H9 (cell line): ENCODE measurements at regions not wholly inside any gene's neighbourhood (a gene's known extent, or its start where the extent isn't known, plus 50 kb on each side); places are given as distances from the start of the nearest gene placed in this dataset.

Experiments used
- DNase-seq: peaks from one replicate; pipeline ENCODE4 v3.0.0-alpha.2; 2017
- H2AFZ ChIP-seq: one replicate; pipeline ENCODE4 v1.6.1; 2013; ENCODE audit warnings: mild to moderate bottlenecking, low read length, control low read depth, moderate library complexity
- H2AK5ac ChIP-seq: 2 replicates; pipeline ENCODE4 v1.6.1; 2013; ENCODE audit warnings: low read length, control low read depth, mixed read lengths; ENCODE audit not compliant: insufficient read length
- H2BK120ac ChIP-seq: one replicate; pipeline ENCODE4 v1.6.1; 2013; ENCODE audit warnings: low read depth, mild to moderate bottlenecking, low read length, control low read depth, inconsistent platforms; ENCODE audit not compliant: poor library complexity, severe bottlenecking
- H2BK12ac ChIP-seq: 2 replicates; pipeline ENCODE4 v1.6.1; 2013; ENCODE audit warnings: low read length, control low read depth, mixed read lengths, low read depth; ENCODE audit not compliant: insufficient read length
- H2BK15ac ChIP-seq: 2 replicates; pipeline ENCODE4 v1.6.1; 2013; ENCODE audit warnings: low read depth, low read length, control low read depth
- H2BK20ac ChIP-seq: one replicate; pipeline ENCODE4 v1.6.1; 2013; ENCODE audit warnings: low read depth, mild to moderate bottlenecking, low read length, control low read depth, inconsistent platforms; ENCODE audit not compliant: poor library complexity, severe bottlenecking
- H2BK5ac ChIP-seq: 2 replicates; pipeline ENCODE4 v1.6.1; 2013; ENCODE audit warnings: low read length, control low read depth, mixed read lengths; ENCODE audit not compliant: insufficient read length
- H3K14ac ChIP-seq: 2 replicates; pipeline ENCODE4 v1.6.1; 2013; ENCODE audit warnings: low read length, control low read depth; ENCODE audit not compliant: insufficient read depth
- H3K18ac ChIP-seq: 2 replicates; pipeline ENCODE4 v1.6.1; 2013; ENCODE audit warnings: low read depth, mild to moderate bottlenecking, mixed read lengths, low read length, control low read depth; ENCODE audit not compliant: insufficient read length
- H3K23ac ChIP-seq: 2 replicates; pipeline ENCODE4 v1.6.1; 2013; ENCODE audit warnings: low read length, control low read depth, mixed read lengths, low read depth; ENCODE audit not compliant: insufficient read length
- H3K23me2 ChIP-seq: 2 replicates; pipeline ENCODE4 v1.6.1; 2013; ENCODE audit warnings: low read depth, mild to moderate bottlenecking, mixed read lengths, low read length, control low read depth; ENCODE audit not compliant: insufficient read length, poor library complexity, severe bottlenecking
- H3K27ac ChIP-seq: 2 replicates; pipeline ENCODE4 v1.5.1; 2013; ENCODE audit warnings: low read length, control low read depth, mixed read lengths, low read depth; ENCODE audit not compliant: insufficient read length
- H3K27me3 ChIP-seq: 2 replicates; pipeline ENCODE4 v1.6.1; 2013; ENCODE audit warnings: low read length, control low read depth, inconsistent platforms; ENCODE audit not compliant: insufficient read depth
- H3K4ac ChIP-seq: 2 replicates; pipeline ENCODE4 v1.6.1; 2013; ENCODE audit warnings: low read depth, mild to moderate bottlenecking, control low read depth, inconsistent platforms, low read length, moderate library complexity
- H3K4me1 ChIP-seq: 2 replicates; pipeline ENCODE4 v1.6.1; 2013; ENCODE audit warnings: low read length, control low read depth, inconsistent platforms; ENCODE audit not compliant: insufficient read depth
- H3K4me2 ChIP-seq: 2 replicates; pipeline ENCODE4 v1.6.1; 2013; ENCODE audit warnings: low read length, control low read depth, mixed read lengths; ENCODE audit not compliant: insufficient read length, insufficient read depth
- H3K56ac ChIP-seq: 2 replicates; pipeline ENCODE4 v1.6.1; 2013; ENCODE audit warnings: low read depth, mild to moderate bottlenecking, mixed read lengths, low read length, control low read depth; ENCODE audit not compliant: insufficient read length
- H3K79me1 ChIP-seq: 2 replicates; pipeline ENCODE4 v1.6.1; 2013; ENCODE audit warnings: low read depth, mild to moderate bottlenecking, moderate library complexity, low read length, control low read depth, inconsistent platforms; ENCODE audit not compliant: insufficient read depth, poor library complexity, severe bottlenecking
- H3K79me2 ChIP-seq: 2 replicates; pipeline ENCODE4 v1.6.1; 2013; ENCODE audit warnings: low read length, control low read depth, inconsistent platforms; ENCODE audit not compliant: insufficient read depth
- H3K9ac ChIP-seq: 2 replicates; pipeline ENCODE4 v1.6.1; 2013; ENCODE audit warnings: low read length, control low read depth, mixed read lengths; ENCODE audit not compliant: insufficient read length; ENCODE audit errors: extremely low read depth
- H3K9me3 ChIP-seq: one replicate; pipeline ENCODE4 v1.6.1; 2013; ENCODE audit warnings: low read depth, low read length, inconsistent platforms; ENCODE audit not compliant: control insufficient read depth
- H3T11ph ChIP-seq: one replicate; pipeline ENCODE4 v1.6.1; 2013; ENCODE audit warnings: mild to moderate bottlenecking, low read length, control low read depth, inconsistent platforms
- H4K20me1 ChIP-seq: one replicate; pipeline ENCODE4 v1.6.1; 2013; ENCODE audit not compliant: control insufficient read depth, insufficient read length, insufficient read depth
- H4K5ac ChIP-seq: 2 replicates; pipeline ENCODE4 v1.6.1; 2013; ENCODE audit warnings: low read depth, mild to moderate bottlenecking, mixed read lengths, low read length, control low read depth; ENCODE audit not compliant: insufficient read length
- H4K8ac ChIP-seq: replicated peaks from 2 replicates; pipeline ENCODE4 v1.6.1; 2013; ENCODE audit warnings: low read length, control low read depth, mixed read lengths, low read depth; ENCODE audit not compliant: insufficient read length
- H4K91ac ChIP-seq: 2 replicates; pipeline ENCODE4 v1.6.1; 2013; ENCODE audit warnings: low read depth, mild to moderate bottlenecking, moderate library complexity, mixed read lengths, low read length, control low read depth; ENCODE audit not compliant: insufficient read length
- H3K27ac Mint-ChIP-seq, 3 experiments: 2 replicates in 2 of 3; 3 replicates in 1 of 3; pipeline ENCODE4 v1.8.0; 2020 to 2021; ENCODE audit warnings: mixed read lengths in 3 of 3, mild to moderate bottlenecking in 1 of 3, moderate library complexity in 1 of 3
- H3K27me3 Mint-ChIP-seq: 2 replicates; pipeline ENCODE4 v1.8.0; 2021; ENCODE audit warnings: low read depth, mild to moderate bottlenecking, moderate library complexity, mixed read lengths
- H3K36me3 Mint-ChIP-seq, 3 experiments: 2 replicates in 2 of 3; 3 replicates in 1 of 3; pipeline ENCODE4 v1.8.0; 2020 to 2021; ENCODE audit warnings: low read depth in 3 of 3, mixed read lengths in 3 of 3; ENCODE audit not compliant: insufficient read depth in 1 of 3
- H3K4me1 Mint-ChIP-seq, 2 experiments: 2 replicates each; pipeline ENCODE4 v1.8.0; 2020; ENCODE audit warnings: mixed read lengths in 2 of 2
- H3K4me3 Mint-ChIP-seq, 2 experiments: 2 replicates in 1 of 2; 3 replicates in 1 of 2; pipeline ENCODE4 v1.8.0; 2020 to 2021; ENCODE audit warnings: mild to moderate bottlenecking in 2 of 2, mixed read lengths in 2 of 2, moderate library complexity in 1 of 2
- H3K9me3 Mint-ChIP-seq, 2 experiments: 2 replicates in 1 of 2; 3 replicates in 1 of 2; pipeline ENCODE4 v1.8.0; 2020; ENCODE audit warnings: mild to moderate bottlenecking in 2 of 2, mixed read lengths in 2 of 2, moderate library complexity in 1 of 2
- CTCF ChIP-seq: fragments of 200-600 bp; sonication (generic); conservative IDR thresholded peaks from 3 replicates; pipeline ENCODE4 v1.8.0; 2021; ENCODE audit warnings: antibody characterized with exemption, mild to moderate bottlenecking
- WGBS: extraction: QIAGEN DNeasy Blood & Tissue Kit; methylation state at CpG from one replicate; pipeline ENCODE4 v1.1.7; 2013; ENCODE audit warnings: missing lambda C conversion rate, low lambda C conversion rate, mixed read lengths; ENCODE audit not compliant: insufficient read length; ENCODE audit errors: extremely low coverage; 5-methylcytosine and 5-hydroxymethylcytosine counted together

GRCh38 chr14:101458741-101459550, 102.3 kb upstream of the DIO3 start:
- no peaks in the 10 kb centered on the region for H3K36me3 Mint-ChIP-seq
- no peak overlapping the region for H3K27ac ChIP-seq

More at GRCh38 chr14:101458741-101459550, 102.3 kb upstream of the DIO3 start:
- no peak overlapping the region for H2AFZ ChIP-seq
- Mint-ChIP-seq H3K27me3 (peaks cover 68% of the 10 kb centered on the region), H3K27ac (no peak overlapping the region), H3K9me3 (no peaks in the 10 kb centered on the region; a peak in 1 of 5 replicates), H3K4me3 (peak overlapping the region; percentile 55 to 73; a peak in 4 of 5 replicates), H3K4me1 (peaks cover 16 to 21% of the 10 kb centered on the region in 2 experiments)
- peak; percentile 22; the same call in 1 of the 3 replicates for TF ChIP-seq CTCF
- H3K14ac ChIP-seq, result no peak overlapping the region; the same call in 1 of the 2 replicates
- DNase-seq, result peak; percentile 52
- no peak overlapping the region for H2BK12ac ChIP-seq
- H3K56ac ChIP-seq, result no peak overlapping the region
- no peaks in the 10 kb centered on the region for H3K79me1 ChIP-seq
- no peak overlapping the region for H3K9ac ChIP-seq
- H2BK15ac ChIP-seq, result no peak overlapping the region
- no peaks in the 10 kb centered on the region for H3K23me2 ChIP-seq
- H4K8ac ChIP-seq, result no peak overlapping the region
- no peak overlapping the region for H4K5ac ChIP-seq
- no peak overlapping the region for H2BK20ac ChIP-seq
- H3K4me1 ChIP-seq, result no peaks in the 10 kb centered on the region; the same call in 1 of the 2 replicates
- H3K4me2 ChIP-seq, result peak overlapping the region; percentile 34
- peaks cover 41% of the 10 kb centered on the region for H3K27me3 ChIP-seq
- H2BK5ac ChIP-seq, result no peak overlapping the region
- H2BK120ac ChIP-seq, result no peak overlapping the region
- WGBS, result no CpG with 5 or more reads among the region's 92 CpGs
- H2AK5ac ChIP-seq, result no peak overlapping the region
- H3K4ac ChIP-seq, result no peak overlapping the region
- H3T11ph ChIP-seq, result no peak overlapping the region
- no peaks in the 10 kb centered on the region for H3K9me3 ChIP-seq
- no peaks in the 10 kb centered on the region for H4K20me1 ChIP-seq
- no peak overlapping the region for H3K18ac ChIP-seq
- H3K23ac ChIP-seq, result no peak overlapping the region
- H3K79me2 ChIP-seq, result no peaks in the 10 kb centered on the region
- H4K91ac ChIP-seq, result no peak overlapping the region
